ENCODE measurements at regions not wholly inside any gene's neighbourhood (a gene's known extent, or its start where the extent isn't known, plus 50 kb on each side); places are given as distances from the start of the nearest gene placed in this dataset.

GRCh38 chr3:110654843-110655502, 416.6 kb upstream of the NECTIN3 start:
- Mint-ChIP-seq H3K27me3 (ENCODE audit: low read depth) (no peaks in the 10 kb centered on the region), H3K27ac (no peak overlapping the region), H3K4me1 (peaks cover 35% of the 10 kb centered on the region), H3K36me3 (peaks cover 4% of the 10 kb centered on the region), H3K4me3 (no peak overlapping the region), H3K9me3 (peaks cover 12% of the 10 kb centered on the region)
- DNase-seq (ENCODE audit: low spot score): no peak
- ChIA-PET CTCF (no interaction called here), POLR2A (no interaction called here)
- TF ChIP-seq FOXK1 (CRISPR knock-in tag; IDR thresholded peaks at IDR 0.05): no peak
- no peak for TF ChIP-seq PRRX2 (CRISPR knock-in tag; IDR thresholded peaks at IDR 0.05)
- TF ChIP-seq USF2 (CRISPR knock-in tag; IDR thresholded peaks at IDR 0.05): no peak
- no peak for TF ChIP-seq IRF1 (CRISPR knock-in tag; IDR thresholded peaks at IDR 0.05)
- TF ChIP-seq STAT6 (CRISPR knock-in tag; conservative IDR thresholded peaks at IDR 0.05; ENCODE audit: low read depth): no peak
- no peak for TF ChIP-seq USF1 (CRISPR knock-in tag; IDR thresholded peaks at IDR 0.05)
- TF ChIP-seq AFF4 (CRISPR knock-in tag; IDR thresholded peaks at IDR 0.05; ENCODE audit: borderline replicate concordance): no peak
- no peak for TF ChIP-seq ELF4 (CRISPR knock-in tag; IDR thresholded peaks at IDR 0.05; ENCODE audit: low read depth)
- no peak for TF ChIP-seq JAZF1 (CRISPR knock-in tag; IDR thresholded peaks at IDR 0.05)
- no peak for TF ChIP-seq ATF3 (CRISPR knock-in tag; conservative IDR thresholded peaks at IDR 0.05)
- no peak for ATAC-seq

- Mint-ChIP-seq H3K27ac (no peak overlapping the region), H3K27me3 (ENCODE audit: low read depth) (no peaks in the 10 kb centered on the region), H3K4me1 (peaks cover 25% of the 10 kb centered on the region), H3K9me3 (peaks cover 16% of the 10 kb centered on the region), H3K4me3 (no peak overlapping the region), H3K36me3 (peaks cover 4% of the 10 kb centered on the region)
- CTCF ChIA-PET: no interaction called here
- ATAC-seq (no peak), DNase-seq (ENCODE audit: low spot score) (no peak)
- POLR2A ChIA-PET: no interaction called here
- TF ChIP-seq ATF6 (CRISPR knock-in tag; IDR thresholded peaks at IDR 0.05) (no peak), ATF2 (CRISPR knock-in tag; IDR thresholded peaks at IDR 0.05; ENCODE audit: borderline replicate concordance, low read depth) (no peak), ZSCAN18 (CRISPR knock-in tag; IDR thresholded peaks at IDR 0.05) (no peak), ZBTB43 (CRISPR knock-in tag; IDR thresholded peaks at IDR 0.05) (no peak), ZBTB21 (CRISPR knock-in tag; IDR thresholded peaks at IDR 0.05; ENCODE audit: borderline replicate concordance) (no peak)
Measured at GRCh38 chr3:110656394-110657025, 415.1 kb upstream of the NECTIN3 start.

All from WTC11 (cell line).